Activated CD4-positive, alpha-beta memory T cell treated with anti-CD3 and anti-CD28 coated beads for 36 hours (primary cell): ENCODE measurements at regions not wholly inside any gene's neighbourhood (a gene's known extent, or its start where the extent isn't known, plus 50 kb on each side); places are given as distances from the start of the nearest gene placed in this dataset.

Experiments used
- CTCF ChIA-PET: fragments of 350-600 bp; sonication (Branson Sonifier 250); formaldehyde crosslinking; loops from one replicate; lab custom pipeline; 2021; ENCODE audit warnings: antibody characterized with exemption, inconsistent platforms; lab: Charles Lee
- POLR2A ChIA-PET: fragments of 350-600 bp; sonication (Branson Sonifier 250); formaldehyde crosslinking; loops from one replicate; lab custom pipeline; 2021; ENCODE audit warnings: antibody characterized with exemption; lab: Charles Lee
- DNase-seq: peaks from one replicate; pipeline ENCODE4 v3.0.0-alpha.2; 2020
- H3K27ac Mint-ChIP-seq: one replicate; pipeline ENCODE4 v1.8.0; 2021; ENCODE audit warnings: mixed read lengths
- H3K27me3 Mint-ChIP-seq: one replicate; pipeline ENCODE4 v1.8.0; 2021; ENCODE audit warnings: mixed read lengths
- H3K36me3 Mint-ChIP-seq: one replicate; pipeline ENCODE4 v1.8.0; 2021; ENCODE audit warnings: mixed read lengths
- H3K4me1 Mint-ChIP-seq: one replicate; pipeline ENCODE4 v1.8.0; 2021; ENCODE audit warnings: low read depth, mixed read lengths
- H3K4me3 Mint-ChIP-seq: one replicate; pipeline ENCODE4 v1.8.0; 2021; ENCODE audit warnings: mild to moderate bottlenecking, mixed read lengths
- H3K9me3 Mint-ChIP-seq: one replicate; pipeline ENCODE4 v1.8.0; 2021; ENCODE audit warnings: mixed read lengths
- intact Hi-C: fragments of 100-400 bp; cut with micrococcal nuclease; formaldehyde crosslinking; loops from one replicate; pipeline ENCODE4 v1.15.1; 2023

DNA sequence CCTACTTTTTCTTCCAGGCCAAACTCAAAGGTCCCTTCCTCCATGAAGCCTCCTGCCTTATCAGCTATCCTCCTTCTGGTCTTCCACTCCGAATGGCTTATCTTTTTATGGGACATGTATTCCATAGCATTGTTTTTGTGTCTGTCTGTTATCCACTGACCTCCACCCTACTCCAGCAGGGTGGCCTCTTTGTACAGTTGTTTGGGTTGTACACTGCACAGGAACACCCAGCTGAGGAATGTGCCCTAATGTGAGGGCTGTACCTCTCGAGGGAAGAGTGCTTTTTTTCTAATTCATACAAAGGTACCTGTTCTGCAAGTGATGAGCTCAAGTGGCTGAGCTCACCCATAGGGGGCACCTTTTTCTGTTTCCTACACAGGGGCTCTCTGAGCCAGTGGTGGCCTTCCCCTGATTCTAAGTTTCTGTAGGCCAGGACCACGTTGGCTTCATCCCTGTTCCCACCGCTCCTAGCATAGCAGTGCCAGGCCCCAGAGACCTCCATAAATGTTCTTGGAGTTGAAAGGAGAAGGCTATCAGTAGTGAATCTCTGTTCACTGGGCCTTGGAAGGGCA is 108.2 kb downstream of the FOXD2 start:
- Mint-ChIP-seq H3K4me3 (no peak overlapping the region), H3K27me3 (peaks cover 17% of the 10 kb centered on the region), H3K9me3 (peaks cover 7% of the 10 kb centered on the region), H3K36me3 (no peaks in the 10 kb centered on the region), H3K27ac (no peak overlapping the region), H3K4me1 (no peaks in the 10 kb centered on the region)
- ChIA-PET POLR2A (no interaction called here), CTCF (no interaction called here)
- intact Hi-C loops, result no loop called here
- DNase-seq, result no peak

- Mint-ChIP-seq H3K27ac (no peak overlapping the region), H3K4me1 (no peaks in the 10 kb centered on the region), H3K27me3 (peaks cover 11% of the 10 kb centered on the region), H3K4me3 (no peak overlapping the region), H3K36me3 (no peaks in the 10 kb centered on the region), H3K9me3 (no peaks in the 10 kb centered on the region)
- no peak for DNase-seq
- POLR2A ChIA-PET, result no interaction called here
- CTCF ChIA-PET, result interaction anchor here (1.4 to 1.8 kb wide), 4 partner anchors 18 to 369 kb away, joined by 4 to 6 read pairs (median 6); partner anchors contain the start of gene FOXD2
- intact Hi-C loops, result no loop called here
Observed at GRCh38 chr1:47547753-47548573, 110.1 kb downstream of the FOXD2 start.

GRCh38 chr1:47548637-47549036 is 110.8 kb downstream of the FOXD2 start:
- no peak overlapping the region for H3K4me3 Mint-ChIP-seq
- intact Hi-C loops, result no loop called here
- no peaks in the 10 kb centered on the region for H3K9me3 Mint-ChIP-seq
- no peaks in the 10 kb centered on the region for H3K36me3 Mint-ChIP-seq
- ChIA-PET POLR2A (no interaction called here), CTCF (interaction anchor here (0.9 to 1.5 kb wide), 4 partner anchors 111 to 369 kb away, joined by 3 to 6 read pairs (median 4); partner anchors contain the start of gene FOXD2)
- H3K27me3 Mint-ChIP-seq, result peaks cover 16% of the 10 kb centered on the region
- no peak overlapping the region for H3K27ac Mint-ChIP-seq
- no peaks in the 10 kb centered on the region for H3K4me1 Mint-ChIP-seq
- no peak for DNase-seq

- ChIA-PET POLR2A (no interaction called here), CTCF (interaction anchor here (0.9 kb wide), 1 partner anchor 112 kb away, joined by 3 read pairs; the partner anchor contains the start of gene FOXD2)
- Mint-ChIP-seq H3K9me3 (no peaks in the 10 kb centered on the region), H3K4me1 (no peaks in the 10 kb centered on the region), H3K4me3 (no peak overlapping the region), H3K36me3 (no peaks in the 10 kb centered on the region), H3K27me3 (peaks cover 18% of the 10 kb centered on the region), H3K27ac (no peak overlapping the region)
- no peak for DNase-seq
- intact Hi-C loops, result no loop called here
Observed at GRCh38 chr1:47549532-47549931, 111.7 kb downstream of the FOXD2 start.

GRCh38 chr1:47550929-47551328 is 113.1 kb downstream of the FOXD2 start:
- H3K27ac Mint-ChIP-seq, result no peak overlapping the region

GRCh38 chr1:47551971-47552528 is 114.2 kb downstream of the FOXD2 start:
- no peaks in the 10 kb centered on the region for H3K36me3 Mint-ChIP-seq

More at GRCh38 chr1:47550929-47551328, 113.1 kb downstream of the FOXD2 start:
- ChIA-PET POLR2A (no interaction called here), CTCF (interaction anchor here (0.5 kb wide), 1 partner anchor 374 kb away, joined by 4 read pairs; no protein-coding TSS in a partner anchor)
- DNase-seq, result no peak
- no peaks in the 10 kb centered on the region for H3K9me3 Mint-ChIP-seq
- H3K4me3 Mint-ChIP-seq, result no peak overlapping the region
- peaks cover 16% of the 10 kb centered on the region for H3K27me3 Mint-ChIP-seq
- intact Hi-C loops, result no loop called here
- no peaks in the 10 kb centered on the region for H3K36me3 Mint-ChIP-seq
- H3K4me1 Mint-ChIP-seq, result no peaks in the 10 kb centered on the region

DNA sequence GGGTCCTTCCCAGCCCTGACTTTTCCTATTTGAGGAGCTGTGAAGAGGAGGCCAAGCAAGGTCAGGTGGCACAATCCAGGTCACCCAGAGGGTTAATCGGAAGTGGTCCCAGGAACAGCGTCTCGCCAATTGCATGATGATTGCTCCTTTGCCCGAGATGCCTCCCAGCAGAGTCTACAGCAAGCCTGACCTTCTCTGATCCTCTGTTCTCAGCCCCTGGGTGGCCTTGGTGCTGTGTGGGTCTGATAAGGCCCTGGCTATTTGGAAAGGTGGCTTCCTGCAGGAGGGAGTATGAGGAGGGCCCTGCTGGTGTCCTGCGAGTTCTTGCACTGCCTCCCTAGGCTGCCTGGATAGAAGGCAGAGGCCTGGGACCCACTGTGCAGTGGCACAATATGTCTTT is 116.2 kb downstream of the FOXD2 start:
- CTCF ChIA-PET, result no interaction called here
- H3K4me3 Mint-ChIP-seq, result no peak overlapping the region
- POLR2A ChIA-PET, result no interaction called here
- peaks cover 20% of the 10 kb centered on the region for H3K27me3 Mint-ChIP-seq
- no peak overlapping the region for H3K27ac Mint-ChIP-seq
- intact Hi-C loops, result no loop called here
- H3K4me1 Mint-ChIP-seq, result no peaks in the 10 kb centered on the region
- no peak for DNase-seq
- H3K9me3 Mint-ChIP-seq, result no peaks in the 10 kb centered on the region
- H3K36me3 Mint-ChIP-seq, result no peaks in the 10 kb centered on the region

More at GRCh38 chr1:47551971-47552528, 114.2 kb downstream of the FOXD2 start:
- Mint-ChIP-seq H3K9me3 (no peaks in the 10 kb centered on the region), H3K27ac (no peak overlapping the region), H3K27me3 (peaks cover 20% of the 10 kb centered on the region), H3K4me1 (no peaks in the 10 kb centered on the region), H3K4me3 (no peak overlapping the region)
- no peak for DNase-seq
- POLR2A ChIA-PET, result no interaction called here
- CTCF ChIA-PET, result no interaction called here
- intact Hi-C loops, result no loop called here

GRCh38 chr1:47554901-47555300 is 117.1 kb downstream of the FOXD2 start:
- ChIA-PET CTCF (interaction anchor here (1.1 kb wide), 1 partner anchor 155 kb away, joined by 3 read pairs; no protein-coding TSS in a partner anchor), POLR2A (no interaction called here)
- Mint-ChIP-seq H3K9me3 (no peaks in the 10 kb centered on the region), H3K27me3 (peaks cover 22% of the 10 kb centered on the region), H3K4me1 (no peaks in the 10 kb centered on the region), H3K36me3 (no peaks in the 10 kb centered on the region), H3K4me3 (no peak overlapping the region), H3K27ac (no peak overlapping the region)
- no peak for DNase-seq
- intact Hi-C loops, result no loop called here

DNA sequence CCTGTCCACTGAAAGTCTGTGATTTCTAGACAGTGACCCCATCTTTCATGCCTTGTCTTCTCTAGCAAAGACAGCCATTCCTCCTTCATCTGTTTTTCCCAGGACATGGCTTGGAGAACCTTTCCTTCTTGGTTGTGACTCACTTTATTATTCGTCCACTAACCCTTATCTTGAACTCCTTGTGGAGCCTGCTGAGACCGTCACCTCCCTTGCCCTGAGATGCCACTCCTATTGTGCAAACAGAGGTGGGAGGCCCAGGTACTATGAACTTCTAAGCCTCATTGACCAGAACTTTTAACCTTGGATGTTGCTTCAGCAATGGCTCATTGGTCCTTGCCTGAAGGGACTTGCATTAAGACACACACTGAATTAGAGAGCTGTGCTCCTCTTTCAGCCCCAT is 117.5 kb downstream of the FOXD2 start:
- no peaks in the 10 kb centered on the region for H3K4me1 Mint-ChIP-seq
- H3K4me3 Mint-ChIP-seq, result no peak overlapping the region
- peaks cover 24% of the 10 kb centered on the region for H3K27me3 Mint-ChIP-seq
- no peaks in the 10 kb centered on the region for H3K9me3 Mint-ChIP-seq
- ChIA-PET CTCF (interaction anchor here (1.1 kb wide), 1 partner anchor 154 kb away, joined by 3 read pairs; no protein-coding TSS in a partner anchor), POLR2A (no interaction called here)
- no peak for DNase-seq
- no peaks in the 10 kb centered on the region for H3K36me3 Mint-ChIP-seq
- intact Hi-C loops, result no loop called here
- H3K27ac Mint-ChIP-seq, result no peak overlapping the region

DNA sequence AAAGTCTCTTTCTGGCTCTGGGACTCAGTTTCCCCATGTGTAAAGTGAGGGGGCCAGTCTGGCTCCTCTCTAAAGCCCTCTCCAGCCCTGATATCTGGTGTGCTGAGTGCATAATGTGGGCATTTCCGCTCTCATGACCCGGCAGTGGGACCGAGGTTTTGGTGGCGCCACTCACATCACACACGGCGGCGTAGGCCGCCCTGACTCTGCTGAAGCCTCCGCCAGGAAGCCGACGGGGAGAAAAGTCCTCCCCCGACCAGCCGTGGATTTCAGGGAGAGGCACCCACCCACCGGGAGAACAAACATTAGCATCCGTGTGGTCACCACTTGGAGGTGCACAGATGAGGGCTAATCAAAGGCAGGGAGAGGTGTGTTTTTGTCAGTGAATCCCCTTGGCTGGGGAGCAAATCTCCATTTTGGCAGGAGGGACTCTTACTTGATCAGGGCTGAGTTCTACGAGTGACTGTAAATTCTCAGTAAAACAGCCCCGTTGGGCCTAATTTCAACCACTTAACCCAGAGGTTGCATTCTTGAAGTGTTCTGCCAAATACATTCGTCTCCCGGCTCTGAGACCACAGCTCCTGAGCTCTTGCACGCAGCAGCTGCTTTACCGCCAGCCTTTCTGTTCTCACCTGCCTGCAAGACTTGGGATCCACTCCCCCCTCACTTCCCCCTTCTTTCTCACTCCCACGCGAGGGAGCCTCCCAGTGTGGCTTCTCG is 118.2 kb downstream of the FOXD2 start:
- CTCF ChIA-PET, result no interaction called here
- no peaks in the 10 kb centered on the region for H3K4me1 Mint-ChIP-seq
- H3K27me3 Mint-ChIP-seq, result peaks cover 25% of the 10 kb centered on the region
- no peaks in the 10 kb centered on the region for H3K36me3 Mint-ChIP-seq
- H3K4me3 Mint-ChIP-seq, result no peak overlapping the region
- POLR2A ChIA-PET, result no interaction called here
- DNase-seq, result no peak
- intact Hi-C loops, result no loop called here
- H3K9me3 Mint-ChIP-seq, result no peaks in the 10 kb centered on the region
- H3K27ac Mint-ChIP-seq, result no peak overlapping the region

GRCh38 chr1:47557066-47557465 is 119.2 kb downstream of the FOXD2 start:
- H3K36me3 Mint-ChIP-seq, result no peaks in the 10 kb centered on the region
- no peaks in the 10 kb centered on the region for H3K9me3 Mint-ChIP-seq
- no peak overlapping the region for H3K4me3 Mint-ChIP-seq
- no peak overlapping the region for H3K27ac Mint-ChIP-seq
- ChIA-PET POLR2A (no interaction called here), CTCF (no interaction called here)
- intact Hi-C loops, result no loop called here
- peaks cover 27% of the 10 kb centered on the region for H3K27me3 Mint-ChIP-seq
- H3K4me1 Mint-ChIP-seq, result no peaks in the 10 kb centered on the region
- no peak for DNase-seq
